ENCODE measurements at regions not wholly inside any gene's neighbourhood (a gene's known extent, or its start where the extent isn't known, plus 50 kb on each side); places are given as distances from the start of the nearest gene placed in this dataset.
"Not testable (repeated sequence)": the region's sequence is repeated elsewhere in the genome, so short reads cannot be mapped to it uniquely, and the experiment has no call there.

DNA sequence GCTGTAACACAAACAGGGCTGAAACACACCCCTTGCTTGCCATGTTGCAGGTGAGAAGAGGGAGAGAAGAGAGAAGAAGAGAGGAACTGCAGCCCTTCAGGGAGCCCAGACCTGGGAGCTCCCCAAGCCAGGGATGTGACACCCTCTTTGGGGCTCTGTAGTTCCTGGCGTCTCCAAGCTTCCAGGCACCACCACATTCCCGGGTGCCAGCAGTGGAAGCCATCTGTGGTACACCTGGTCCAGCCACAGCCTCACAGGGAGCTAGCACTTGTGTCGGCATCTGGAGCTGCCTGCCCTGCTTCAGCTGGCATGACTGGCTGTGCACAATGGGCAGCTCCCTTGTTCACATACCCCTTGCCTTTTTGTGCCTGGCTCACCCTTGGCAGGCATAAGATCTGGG lies 182.1 kb downstream of the DEPDC1B start:
- DNase-seq (ENCODE audit: low read depth, low spot score), result no peak

DNA sequence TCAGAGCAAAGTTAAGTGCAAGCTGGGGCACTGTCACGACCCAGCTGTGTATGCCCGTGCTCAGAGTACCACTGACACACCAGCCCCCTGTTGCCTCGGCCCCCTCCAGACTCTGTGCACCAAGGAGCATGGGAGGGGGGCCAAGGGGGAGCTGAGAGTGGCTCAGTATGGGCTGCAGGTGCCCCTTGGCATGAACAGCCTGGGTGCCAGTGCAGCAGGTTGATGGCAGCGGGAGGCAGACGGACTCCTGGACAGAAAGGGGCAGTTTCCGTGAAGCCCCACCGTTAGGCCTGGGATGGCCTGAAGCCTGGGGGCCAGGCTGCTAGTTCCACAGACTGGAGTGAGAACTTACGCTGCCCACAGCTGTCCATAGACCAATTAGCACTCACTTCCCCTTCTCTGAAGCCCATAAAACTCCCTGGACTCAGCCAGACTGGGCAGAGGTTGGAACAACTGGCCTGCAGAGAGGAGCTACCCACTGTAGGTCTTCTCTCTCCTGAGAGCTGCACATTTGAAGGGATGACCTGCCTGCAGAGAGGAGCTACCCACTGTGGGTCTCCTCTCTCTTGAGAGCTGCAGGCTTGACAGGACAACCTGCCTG lies 182.8 kb downstream of the DEPDC1B start:
- no peak for DNase-seq (ENCODE audit: low read depth, low spot score)

GRCh38 chr5:60516688-60517087 lies 183.3 kb downstream of the DEPDC1B start:
- no peak for DNase-seq (ENCODE audit: low read depth, low spot score)

DNA sequence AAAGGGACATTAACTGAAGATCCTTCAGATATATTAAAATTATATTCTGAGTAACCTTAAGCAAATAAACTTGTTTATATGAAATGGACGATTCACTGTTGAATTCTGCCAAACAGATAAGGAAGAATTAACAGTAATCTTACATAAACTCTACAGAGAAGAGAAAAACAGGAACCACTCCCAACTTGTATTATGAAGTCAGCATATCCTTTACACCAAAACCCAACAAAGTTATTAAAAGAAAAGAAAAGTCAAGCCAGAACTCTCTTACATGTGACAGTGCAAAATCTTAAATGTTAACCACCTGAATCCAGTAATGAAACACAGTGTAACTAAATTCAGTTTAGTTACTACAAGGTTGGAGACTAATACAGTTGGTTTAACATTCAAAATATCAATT lies 185.8 kb downstream of the DEPDC1B start:
- no peak for DNase-seq (ENCODE audit: low read depth, low spot score)

DNA sequence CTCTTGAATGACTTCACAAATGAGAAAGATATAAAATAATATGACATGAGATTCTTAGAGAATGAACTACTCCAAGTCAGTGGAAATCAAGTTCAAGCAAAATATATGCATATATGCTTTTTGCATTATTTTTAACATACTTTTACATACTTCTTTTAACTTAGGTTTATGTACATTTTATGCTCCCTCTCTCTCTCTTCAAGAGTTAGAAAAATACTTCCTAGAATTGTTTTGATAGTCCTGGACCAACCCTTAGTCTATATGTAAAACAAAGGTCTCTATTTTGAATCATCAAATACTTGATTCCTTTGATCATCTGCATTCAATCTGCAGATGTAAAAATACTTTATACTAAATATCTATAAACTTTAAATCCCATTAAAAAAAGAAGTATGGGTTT lies 187.8 kb downstream of the DEPDC1B start:
- DNase-seq (ENCODE audit: low read depth, low spot score), result no peak

DNA sequence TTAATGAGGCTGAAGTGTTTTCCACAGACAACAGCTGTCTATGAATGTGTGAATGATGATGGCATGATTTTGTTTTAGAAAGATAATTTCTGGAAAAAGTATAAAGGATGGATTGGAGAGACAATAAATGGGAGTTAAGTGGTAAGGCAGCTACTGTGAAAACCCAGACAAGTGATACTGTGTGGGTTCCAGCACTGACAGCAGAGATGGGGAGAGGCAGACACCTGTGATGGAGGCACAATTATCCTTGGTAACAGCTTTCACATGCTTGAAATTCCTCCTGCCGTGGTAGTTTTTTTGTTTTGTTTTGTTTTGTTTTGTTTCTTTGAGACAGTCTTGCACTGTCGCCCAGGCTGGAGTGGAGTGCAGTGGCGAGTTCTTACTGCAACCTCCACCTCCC lies 189.3 kb downstream of the DEPDC1B start:
- no peak for DNase-seq (ENCODE audit: low read depth, low spot score)

DNA sequence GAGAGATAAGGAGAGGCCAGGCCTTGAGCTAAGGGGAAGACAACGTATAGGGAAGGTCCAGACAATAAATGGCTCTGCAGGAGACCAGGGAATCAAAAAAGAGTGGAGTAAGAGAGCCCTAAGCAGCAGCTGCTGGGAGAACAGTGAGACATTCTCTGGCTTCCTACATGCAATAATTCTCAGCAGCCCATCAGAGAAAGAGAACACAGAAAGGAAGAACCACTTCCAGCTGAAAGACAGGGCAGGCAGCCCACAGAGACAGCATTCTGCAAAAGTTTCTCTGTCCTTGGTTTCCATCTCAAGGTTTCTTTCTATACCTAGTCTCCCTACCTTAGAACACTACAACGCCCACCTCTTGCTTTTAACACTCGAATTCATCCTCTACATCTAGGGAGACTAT lies 189.9 kb downstream of the DEPDC1B start:
- DNase-seq (ENCODE audit: low read depth, low spot score), result no peak

DNA sequence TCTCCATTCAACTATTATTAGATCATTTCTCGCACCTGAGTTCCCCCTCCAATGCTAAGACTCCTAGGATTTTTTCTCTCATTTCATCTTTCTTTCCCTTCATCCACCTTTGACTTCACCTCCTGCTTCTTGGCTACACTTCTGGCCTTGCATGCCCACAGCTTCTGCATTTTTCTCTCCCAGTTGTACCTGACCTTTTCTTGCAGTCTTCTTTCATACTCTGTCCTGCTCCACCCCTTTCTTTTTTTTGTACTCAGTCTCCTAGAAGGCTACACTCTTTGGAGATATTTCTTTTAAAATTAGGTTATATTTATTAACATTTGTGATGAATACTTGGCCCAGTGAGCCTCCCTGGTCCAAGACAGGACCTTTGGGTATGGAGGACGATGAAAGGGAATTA lies 190.4 kb downstream of the DEPDC1B start:
- DNase-seq (ENCODE audit: low read depth, low spot score), result no peak

GRCh38 chr5:60507687-60508086 lies 192.3 kb downstream of the DEPDC1B start:
- no peak for DNase-seq (ENCODE audit: low read depth, low spot score)

- DNase-seq (ENCODE audit: low read depth, low spot score), result no peak
These were observed 194.4 kb downstream of the DEPDC1B start for GRCh38 chr5:60505373-60506171.

- DNase-seq (ENCODE audit: low read depth, low spot score), result no peak
These were observed 195.6 kb downstream of the DEPDC1B start for GRCh38 chr5:60504342-60504741.

- no peak for DNase-seq (ENCODE audit: low read depth, low spot score)
These were observed 196.2 kb downstream of the DEPDC1B start for GRCh38 chr5:60503771-60504170.

DNA sequence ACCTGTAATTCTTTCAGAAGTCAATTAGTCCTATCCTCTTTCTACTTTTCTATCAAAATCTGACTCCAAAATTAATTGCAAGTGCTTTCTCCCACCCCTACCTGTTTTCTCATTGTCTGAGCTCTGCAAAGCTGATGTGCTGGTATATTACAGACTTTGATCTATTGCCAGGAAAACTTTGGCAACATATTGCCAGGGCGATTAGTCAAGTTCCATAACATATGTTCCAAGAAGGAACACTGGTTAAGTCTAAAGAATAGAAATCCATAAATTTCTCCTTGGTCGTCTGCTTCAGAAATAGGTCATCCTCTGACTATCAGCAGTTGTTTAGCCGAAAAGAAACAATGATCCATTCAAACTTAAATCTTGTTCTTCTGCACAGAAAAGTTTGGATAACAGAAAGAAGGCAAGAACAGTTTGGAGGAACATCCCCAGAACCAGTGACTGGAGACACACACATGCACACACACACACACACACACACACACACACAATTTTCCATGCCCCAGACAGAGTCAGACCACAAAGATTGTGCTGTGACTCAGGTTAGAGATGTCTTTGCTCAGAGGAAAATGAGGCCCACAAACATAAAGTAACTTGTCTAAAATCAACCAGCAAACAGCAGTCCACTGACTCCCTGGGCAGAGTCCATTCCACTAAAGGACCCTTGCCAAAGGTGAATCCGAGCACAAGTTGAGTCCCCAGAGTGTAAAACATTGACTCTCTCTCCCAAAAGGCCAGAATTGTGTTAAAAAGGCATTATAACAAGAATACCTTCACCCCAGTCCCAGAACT lies 202.1 kb downstream of the DEPDC1B start:
- DNase-seq (ENCODE audit: low read depth, low spot score), result no peak

GRCh38 chr5:60495644-60496520 lies 204.1 kb downstream of the DEPDC1B start:
- no peak for DNase-seq (ENCODE audit: low read depth, low spot score)

GRCh38 chr5:60494635-60495034 lies 205.3 kb downstream of the DEPDC1B start:
- no peak for DNase-seq (ENCODE audit: low read depth, low spot score)

DNA sequence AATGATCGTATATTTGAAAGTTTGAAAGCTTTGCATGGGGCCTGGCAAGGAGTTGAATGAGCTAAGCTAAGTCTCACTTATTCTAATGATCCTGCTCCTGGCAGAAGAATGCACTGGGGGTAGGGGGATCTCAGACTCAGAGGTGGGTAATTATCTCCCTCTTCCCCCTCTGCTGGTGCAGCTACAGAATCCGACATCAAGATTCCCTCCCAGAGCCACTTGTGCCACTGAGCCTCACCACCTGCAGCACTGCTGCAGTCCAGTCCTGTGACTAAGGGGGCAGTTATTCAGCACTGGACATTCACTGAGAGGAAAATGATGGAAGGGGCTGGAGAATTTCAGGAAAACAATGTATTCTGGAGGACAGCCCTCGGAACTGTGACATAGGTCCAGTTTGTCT lies 205.8 kb downstream of the DEPDC1B start:
- DNase-seq (ENCODE audit: low read depth, low spot score), result no peak

GRCh38 chr5:60493372-60493771 lies 206.6 kb downstream of the DEPDC1B start:
- DNase-seq (ENCODE audit: low read depth, low spot score), result no peak

GRCh38 chr5:60492958-60493357 lies 207.0 kb downstream of the DEPDC1B start:
- DNase-seq (ENCODE audit: low read depth, low spot score), result no peak

- not testable (repeated sequence) for DNase-seq (ENCODE audit: low read depth, low spot score)
These were observed 207.6 kb downstream of the DEPDC1B start for GRCh38 chr5:60492358-60492757.

DNA sequence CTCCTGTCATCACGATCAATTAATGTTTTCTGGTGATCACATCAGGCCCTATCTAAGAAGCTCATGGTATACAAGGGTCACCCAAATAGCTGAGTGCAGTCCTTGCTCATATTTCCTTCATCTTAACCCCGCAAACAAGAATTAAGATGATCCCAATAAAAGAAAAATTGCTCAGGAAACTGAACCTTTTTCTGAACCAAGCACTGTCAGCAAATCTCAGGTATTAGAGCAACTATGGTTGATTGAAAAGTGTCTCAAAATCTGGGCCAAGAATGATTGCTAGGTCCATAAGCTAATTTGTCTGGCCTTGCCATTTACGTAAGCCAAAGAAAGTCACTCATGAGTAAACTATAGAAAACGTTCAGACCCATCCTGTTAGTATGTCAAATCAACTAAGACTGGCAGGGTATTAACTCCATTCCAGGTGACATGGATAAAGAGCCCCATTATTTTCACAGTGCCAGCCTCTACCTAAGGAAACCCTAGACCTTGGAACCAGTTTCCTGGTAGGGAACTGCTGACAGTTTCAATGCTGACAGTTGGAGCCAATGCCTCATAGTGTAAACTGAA lies 209.3 kb downstream of the DEPDC1B start:
- no peak for DNase-seq (ENCODE audit: low read depth, low spot score)

GRCh38 chr5:60489856-60490255 lies 210.1 kb downstream of the DEPDC1B start:
- no peak for DNase-seq (ENCODE audit: low read depth, low spot score)

Measured in pulmonary artery endothelial cell (primary cell).